SK-N-SH (cell line): ENCODE measurements at regions not wholly inside any gene's neighbourhood (a gene's known extent, or its start where the extent isn't known, plus 50 kb on each side); places are given as distances from the start of the nearest gene placed in this dataset.

Source experiments
- CTCF ChIA-PET: fragments of 300-600, 350-600 bp; formaldehyde crosslinking; extraction: SDS; loops from one replicate; lab custom pipeline; 2021; lab: Yijun Ruan, JAX
- POLR2A ChIA-PET: fragments of 350-600 bp; sonication (Branson Sonifier 250); formaldehyde crosslinking; extraction: SDS; loops from one replicate; lab custom pipeline; 2020; ENCODE audit warnings: antibody characterized with exemption, inconsistent platforms; lab: Yijun Ruan, JAX
- DNase-seq: peaks from one replicate; pipeline ENCODE4 v3.0.0; 2012
- H2AFZ ChIP-seq: fragments of 200-600 bp; sonication (generic); 2 replicates; pipeline ENCODE4 v1.8.1; 2016; ENCODE audit warnings: antibody characterized with exemption, mild to moderate bottlenecking, low read depth
- H3F3A ChIP-seq: fragments of 200-600 bp; sonication (generic); replicated peaks from 2 replicates; pipeline ENCODE3; 2016; ENCODE audit warnings: antibody characterized with exemption, mild to moderate bottlenecking; ENCODE audit not compliant: insufficient read depth
- H3K27ac ChIP-seq, 2 experiments: fragments of 200-500 bp in 1 of 2; fragments of 200-600 bp in 1 of 2; sonication (Bioruptor generic) in 1 of 2; sonication (generic), shearing (Covaris generic) in 1 of 2; 2 replicates each; pipeline versions ENCODE4 v1.5.1 to v1.6.1; 2014 to 2016; ENCODE audit warnings: low read depth in 2 of 2, inconsistent platforms in 1 of 2, low read length in 1 of 2, mild to moderate bottlenecking in 1 of 2, mixed read lengths in 1 of 2
- H3K27me3 ChIP-seq: fragments of 200-600 bp; sonication (generic), shearing (Covaris generic); 2 replicates; pipeline ENCODE4 v1.6.1; 2016; ENCODE audit warnings: mixed run types; ENCODE audit not compliant: insufficient read depth
- H3K36me3 ChIP-seq, 2 experiments: fragments of 200-500 bp in 1 of 2; fragments of 200-600 bp in 1 of 2; sonication (Bioruptor generic) in 1 of 2; sonication (generic) in 1 of 2; replicated peaks in 1 of 2; 2 replicates each; pipeline versions ENCODE3 to v1.5.1; 2014 to 2016; ENCODE audit warnings: low read length in 1 of 2, mild to moderate bottlenecking in 1 of 2; ENCODE audit not compliant: insufficient read depth in 2 of 2, control insufficient read depth in 1 of 2
- H3K4me1 ChIP-seq, 2 experiments: fragments of 200-500 bp in 1 of 2; fragments of 200-600 bp in 1 of 2; sonication (Bioruptor generic) in 1 of 2; sonication (generic), shearing (Covaris generic) in 1 of 2; 2 replicates each; pipeline versions ENCODE4 v1.5.1 to v1.6.1; 2014 to 2016; ENCODE audit warnings: low read depth in 1 of 2, low read length in 1 of 2, mixed run types in 1 of 2; ENCODE audit not compliant: insufficient read depth in 2 of 2, control insufficient read depth in 1 of 2
- H3K4me2 ChIP-seq: fragments of 200-600 bp; sonication (generic), shearing (Covaris generic); 2 replicates; pipeline ENCODE4 v1.6.1; 2017; ENCODE audit warnings: mixed run types
- H3K4me3 ChIP-seq, 2 experiments: fragments of 200-500 bp in 1 of 2; fragments of 200-600 bp in 1 of 2; sonication (Bioruptor generic) in 1 of 2; sonication (generic), shearing (Covaris generic) in 1 of 2; 2 replicates each; pipeline versions ENCODE4 v1.5.1 to v1.8.1; 2014 to 2016; ENCODE audit warnings: low read depth in 2 of 2, inconsistent platforms in 1 of 2, low read length in 1 of 2, mild to moderate bottlenecking in 1 of 2, mixed read lengths in 1 of 2, moderate library complexity in 1 of 2
- H3K79me2 ChIP-seq: fragments of 200-600 bp; sonication (generic); 2 replicates; pipeline ENCODE4 v1.8.1; 2017; ENCODE audit warnings: mild to moderate bottlenecking; ENCODE audit not compliant: insufficient read depth
- H3K9ac ChIP-seq: fragments of 200-600 bp; sonication (generic); 2 replicates; pipeline ENCODE4 v1.6.1; 2017; ENCODE audit warnings: mixed run types
- H3K9me2 ChIP-seq: fragments of 200-600 bp; sonication (generic); 2 replicates; pipeline ENCODE4 v1.6.1; 2017; ENCODE audit warnings: mixed run types
- H3K9me3 ChIP-seq: fragments of 200-600 bp; sonication (generic); 2 replicates; pipeline ENCODE4 v1.6.1; 2017; ENCODE audit warnings: mixed run types, mild to moderate bottlenecking, moderate library complexity
- H4K20me1 ChIP-seq: fragments of 200-600 bp; sonication (generic); 2 replicates; pipeline ENCODE4 v1.6.1; 2017; ENCODE audit warnings: mild to moderate bottlenecking, mixed run types; ENCODE audit not compliant: insufficient read depth
- FOSL2 ChIP-seq: IDR thresholded peaks from 2 replicates; pipeline ENCODE4 v1.4.0; 2012; ENCODE audit warnings: low read depth, mild to moderate bottlenecking, moderate library complexity, borderline replicate concordance
- FOXJ3 ChIP-seq: sonication (generic); formaldehyde crosslinking; IDR thresholded peaks from 2 replicates; pipeline ENCODE4 v1.5.1; 2020; ENCODE audit warnings: mild to moderate bottlenecking, missing genetic modification reagents
- FOXM1 ChIP-seq: IDR thresholded peaks from 2 replicates; pipeline ENCODE4 v1.4.0; 2012; ENCODE audit warnings: low read depth, mild to moderate bottlenecking
- GABPA ChIP-seq: IDR thresholded peaks from 2 replicates; pipeline ENCODE4 v1.4.0; 2012; ENCODE audit warnings: low read depth, mild to moderate bottlenecking
- IRF3 ChIP-seq: fragments of 150-350 bp; IDR thresholded peaks from 2 replicates; pipeline ENCODE4 v1.6.1; 2016; ENCODE audit warnings: mild to moderate bottlenecking, low read depth, low read length
- JUND ChIP-seq: IDR thresholded peaks from 2 replicates; pipeline ENCODE4 v1.4.0; 2012
- MEF2A ChIP-seq: IDR thresholded peaks from 2 replicates; pipeline ENCODE4 v1.4.0; 2012; ENCODE audit warnings: low read depth, borderline replicate concordance
- MXI1 ChIP-seq: IDR thresholded peaks from 2 replicates; pipeline ENCODE4 v1.6.1; 2012; ENCODE audit warnings: mild to moderate bottlenecking, low read depth, low read length, improper control_type of control experiment
- NRF1 ChIP-seq: IDR thresholded peaks from 2 replicates; pipeline ENCODE4 v1.6.1; 2012; ENCODE audit warnings: low read depth, mild to moderate bottlenecking, low read length
- RAD21 ChIP-seq: IDR thresholded peaks from 2 replicates; pipeline ENCODE4 v1.6.1; 2012; ENCODE audit warnings: mild to moderate bottlenecking, low read length
- REST ChIP-seq: IDR thresholded peaks from 2 replicates; pipeline ENCODE4 v1.6.1; 2012; ENCODE audit warnings: mild to moderate bottlenecking, low read depth, low read length, moderate library complexity
- RFX5 ChIP-seq: IDR thresholded peaks from 2 replicates; pipeline ENCODE4 v1.6.1; 2012; ENCODE audit warnings: mild to moderate bottlenecking, improper control_type of control experiment, low read length
- TAF1 ChIP-seq: IDR thresholded peaks from 2 replicates; pipeline ENCODE4 v1.6.1; 2012; ENCODE audit warnings: low read depth, mild to moderate bottlenecking, low read length, moderate library complexity, borderline replicate concordance
- TEAD4 ChIP-seq: IDR thresholded peaks from 2 replicates; pipeline ENCODE4 v1.4.0; 2012; ENCODE audit warnings: mild to moderate bottlenecking, borderline replicate concordance; ENCODE audit not compliant: insufficient read depth
- YY1 ChIP-seq: IDR thresholded peaks from 2 replicates; pipeline ENCODE4 v1.4.0; 2012; ENCODE audit warnings: low read depth, mild to moderate bottlenecking
- ZBTB33 ChIP-seq: IDR thresholded peaks from 2 replicates; pipeline ENCODE4 v1.4.0; 2012; ENCODE audit warnings: low read depth, borderline replicate concordance

- Histone ChIP-seq H3K4me1 (no peaks in the 10 kb centered on the region), H3K9me3 (no peaks in the 10 kb centered on the region), H2AFZ (no peak overlapping the region), H3K9me2 (no peaks in the 10 kb centered on the region), H3F3A (no peaks in the 10 kb centered on the region), H4K20me1 (no peaks in the 10 kb centered on the region), H3K79me2 (no peaks in the 10 kb centered on the region), H3K27me3 (no peaks in the 10 kb centered on the region), H3K4me2 (no peak overlapping the region), H3K36me3 (no peaks in the 10 kb centered on the region), H3K4me3 (no peak overlapping the region), H3K9ac (no peak overlapping the region), H3K27ac (no peak overlapping the region)
- no peak for DNase-seq
- POLR2A ChIA-PET: no interaction called here
- TF ChIP-seq IRF3 (no peak), MEF2A (no peak), ZBTB33 (no peak), FOXJ3 (CRISPR knock-in tag) (no peak), GABPA (no peak), TAF1 (no peak), MXI1 (no peak), FOXM1 (no peak), TEAD4 (no peak), FOSL2 (no peak), RFX5 (no peak), REST (no peak), YY1 (no peak), NRF1 (no peak), RAD21 (no peak), JUND (no peak)
- CTCF ChIA-PET: interaction anchor here (1.0 kb wide), 1 partner anchor 11 kb away, joined by 4 read pairs; no protein-coding TSS in a partner anchor
These were observed 51.0 kb upstream of the IRX5 start for GRCh38 chr16:54879681-54880080.
